ENCODE measurements at regions not wholly inside any gene's neighbourhood (a gene's known extent, or its start where the extent isn't known, plus 50 kb on each side); places are given as distances from the start of the nearest gene placed in this dataset.
A peak's percentile ranks its signal among the peaks of the same experiment; 100 is the strongest.
"Not testable (repeated sequence)": the region's sequence is repeated elsewhere in the genome, so short reads cannot be mapped to it uniquely, and the experiment has no call there.

DNA sequence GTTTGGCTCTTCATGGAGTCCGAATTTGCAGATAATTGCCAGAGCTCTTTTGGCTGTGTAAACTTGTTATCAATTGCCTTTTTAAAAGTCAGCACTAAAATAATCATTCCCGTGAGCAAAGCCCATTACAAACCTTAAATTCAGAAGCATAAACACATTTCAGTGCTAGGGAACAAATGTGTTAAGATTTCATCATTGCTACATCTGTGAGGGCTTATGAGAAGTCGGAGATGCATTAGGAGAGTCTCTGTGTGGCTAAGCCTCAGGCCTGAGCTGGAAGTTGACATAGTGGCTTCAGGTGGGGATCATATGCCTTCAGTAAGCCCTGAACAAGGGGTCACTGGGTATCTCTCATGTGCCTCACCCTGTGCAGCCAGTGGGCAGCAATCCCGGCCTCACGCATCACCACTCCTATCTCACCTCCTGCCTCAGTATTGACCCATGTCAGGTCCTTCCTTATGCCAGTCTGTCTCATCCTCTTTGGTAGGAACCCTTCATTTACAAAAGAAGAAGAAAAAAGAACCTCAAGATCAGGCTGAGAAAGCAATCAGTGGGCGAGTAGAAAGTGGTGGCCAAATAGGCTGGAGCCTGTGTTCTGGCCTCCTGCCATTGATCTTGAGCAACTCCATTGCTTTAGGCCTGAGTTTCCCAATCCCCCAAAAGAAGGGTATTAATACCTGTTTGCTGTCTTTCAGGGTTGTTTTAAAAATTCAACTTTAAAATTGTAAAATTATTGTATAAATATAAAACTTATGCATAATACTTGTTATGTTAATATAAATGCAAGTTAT lies 233.5 kb downstream of the IL20RB start:
- in situ Hi-C loops (cut with HindIII; ENCODE audit: low pct_unique_long_range_greater_than_20kb, low sequenced_read_pairs) = no loop called here
- no peak for DNase-seq (ENCODE audit: low read depth)

DNA sequence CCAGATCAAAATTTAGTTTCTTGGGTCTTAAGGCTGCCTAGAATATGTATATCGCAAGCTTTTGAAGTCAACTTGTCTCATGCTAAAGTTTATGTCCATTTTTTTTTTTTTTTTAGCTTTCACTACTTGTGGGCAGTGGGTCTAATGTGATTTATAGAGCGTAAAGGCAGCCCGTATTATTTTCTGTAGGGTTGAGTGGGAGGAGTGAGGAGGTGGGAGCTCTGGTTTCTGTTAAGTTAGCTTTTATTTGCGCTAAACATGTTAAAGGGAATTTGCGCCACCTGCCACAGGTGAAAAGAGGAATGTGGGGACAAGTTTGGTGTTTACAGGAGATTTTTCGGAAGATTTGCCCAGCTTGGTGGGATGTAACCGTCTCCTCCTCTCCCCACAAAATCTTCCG lies 234.2 kb downstream of the IL20RB start:
- in situ Hi-C loops (cut with HindIII; ENCODE audit: low pct_unique_long_range_greater_than_20kb, low sequenced_read_pairs) = no loop called here
- DNase-seq (ENCODE audit: low read depth) = no peak

DNA sequence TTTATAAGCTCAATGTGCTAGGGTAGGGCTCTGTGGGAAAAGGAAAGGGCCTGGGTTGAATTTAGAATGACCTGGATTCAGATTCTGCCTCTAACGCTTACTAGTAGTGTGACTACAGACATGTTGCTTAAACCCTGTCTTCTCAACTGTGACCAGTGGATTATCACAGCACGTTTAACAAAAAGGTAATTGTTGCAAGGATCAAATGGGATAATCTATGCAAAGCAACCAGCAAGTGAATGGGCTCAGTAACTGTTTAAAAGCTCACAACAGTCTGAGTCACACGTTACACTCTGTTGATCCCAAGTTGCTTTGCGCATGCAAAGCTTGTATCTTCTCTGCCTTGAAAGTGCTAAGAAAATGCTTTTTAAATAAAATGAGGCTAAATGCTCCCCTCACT lies 236.5 kb downstream of the IL20RB start:
- in situ Hi-C loops (cut with HindIII; ENCODE audit: low pct_unique_long_range_greater_than_20kb, low sequenced_read_pairs) = no loop called here
- peak; percentile 46 for DNase-seq (ENCODE audit: low read depth)

DNA sequence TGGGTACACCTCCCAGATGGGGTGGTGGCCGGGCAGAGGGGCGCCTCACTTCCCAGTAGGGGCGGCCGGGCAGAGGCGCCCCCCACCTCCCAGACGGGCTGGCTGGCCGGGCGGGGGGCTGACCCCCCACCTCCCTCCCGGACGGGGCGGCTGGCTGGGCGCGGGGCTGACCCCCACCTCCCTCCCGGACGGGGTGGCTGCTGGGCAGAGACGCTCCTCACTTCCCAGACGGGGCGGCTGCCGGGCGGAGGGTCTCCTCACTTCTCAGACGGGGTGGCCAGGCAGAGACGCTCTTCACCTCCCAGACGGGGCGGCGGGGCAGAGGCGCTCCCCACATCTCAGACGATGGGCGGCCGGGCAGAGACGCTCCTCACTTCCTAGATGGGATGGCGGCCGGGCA lies 240.6 kb downstream of the IL20RB start:
- DNase-seq (ENCODE audit: low read depth); in situ Hi-C loops (cut with HindIII; ENCODE audit: low pct_unique_long_range_greater_than_20kb, low sequenced_read_pairs): not testable (repeated sequence)

DNA sequence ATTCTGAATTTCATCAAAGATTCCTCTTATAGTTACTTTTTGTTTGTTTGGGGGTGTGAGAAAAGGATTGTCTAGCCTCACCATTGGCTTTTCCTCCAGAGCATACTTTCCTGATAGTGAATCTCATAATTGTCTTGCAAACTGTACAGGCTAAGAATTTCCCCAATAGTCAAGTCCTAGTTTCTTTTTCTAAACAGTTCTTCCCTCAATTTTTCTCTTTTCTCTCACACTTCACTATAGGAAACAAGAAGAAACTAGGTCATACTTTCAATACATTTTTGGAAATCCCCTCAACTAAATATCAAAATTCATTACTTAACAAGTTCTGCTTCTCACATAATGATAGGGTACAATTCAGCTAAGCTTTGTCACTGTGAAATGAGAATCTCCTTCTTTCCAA lies 241.9 kb downstream of the IL20RB start:
- in situ Hi-C loops (cut with HindIII; ENCODE audit: low pct_unique_long_range_greater_than_20kb, low sequenced_read_pairs) = no loop called here
- no peak for DNase-seq (ENCODE audit: low read depth)

DNA sequence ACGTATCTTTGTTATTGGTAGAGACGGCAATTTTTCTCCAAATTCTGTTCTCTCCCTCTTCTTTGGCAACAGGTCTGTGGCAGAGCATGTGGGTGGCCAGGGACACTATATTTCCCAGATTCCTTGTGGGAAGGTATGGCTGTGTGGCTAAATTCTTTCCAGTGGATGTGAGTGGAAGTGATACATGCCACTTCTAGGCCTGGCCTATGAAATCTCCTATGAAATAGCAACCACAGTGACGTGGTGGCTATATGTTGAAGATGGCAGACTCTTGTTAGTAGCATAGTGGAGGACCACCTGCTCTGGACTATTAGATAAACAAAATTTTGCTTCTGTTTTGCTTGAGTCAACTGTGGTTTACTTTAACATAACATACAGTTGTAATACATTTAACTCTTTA lies 243.3 kb downstream of the IL20RB start:
- in situ Hi-C loops (cut with HindIII; ENCODE audit: low pct_unique_long_range_greater_than_20kb, low sequenced_read_pairs) = no loop called here
- no peak for DNase-seq (ENCODE audit: low read depth)

DNA sequence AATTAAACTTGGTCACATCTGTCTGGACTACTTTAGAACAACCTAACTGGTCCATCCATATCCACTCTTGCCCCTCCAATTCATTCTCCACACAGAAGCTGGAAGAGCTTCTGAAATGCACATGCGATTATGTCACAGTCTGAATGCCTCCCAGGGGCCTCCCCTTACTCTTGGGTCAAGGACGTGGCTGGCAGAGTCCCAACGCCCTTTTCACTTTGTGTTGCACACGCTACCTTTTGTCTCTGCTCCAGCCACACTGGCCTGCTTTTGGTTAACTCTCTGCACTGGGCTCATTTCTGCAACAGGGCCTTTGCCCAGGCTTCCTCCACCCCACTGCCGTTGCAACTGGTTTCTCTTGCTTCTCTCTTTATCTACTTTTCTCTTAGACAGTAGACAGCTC lies 245.2 kb downstream of the IL20RB start:
- in situ Hi-C loops (cut with HindIII; ENCODE audit: low pct_unique_long_range_greater_than_20kb, low sequenced_read_pairs) = no loop called here
- no peak for DNase-seq (ENCODE audit: low read depth)

DNA sequence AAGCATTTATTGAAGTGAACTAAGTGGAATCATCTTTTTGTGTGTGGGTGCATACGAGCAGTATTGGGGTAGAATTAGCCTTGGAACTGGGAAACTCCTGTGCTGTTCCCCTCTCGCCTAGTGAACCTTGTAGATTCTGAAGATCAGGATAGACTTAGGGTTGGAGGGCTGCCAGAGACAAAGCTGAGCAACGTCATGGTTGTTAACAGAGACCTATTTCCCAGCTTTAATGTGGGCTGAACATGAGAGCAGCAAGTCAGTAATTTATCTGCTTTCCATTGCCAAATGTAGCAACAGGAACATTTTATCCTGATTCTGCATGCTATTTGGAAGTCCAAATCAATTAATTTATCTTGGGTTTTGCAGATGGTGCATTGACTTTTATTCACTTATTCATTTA lies 246.6 kb downstream of the IL20RB start:
- DNase-seq (ENCODE audit: low read depth) = no peak
- in situ Hi-C loops (cut with HindIII; ENCODE audit: low pct_unique_long_range_greater_than_20kb, low sequenced_read_pairs) = no loop called here

DNA sequence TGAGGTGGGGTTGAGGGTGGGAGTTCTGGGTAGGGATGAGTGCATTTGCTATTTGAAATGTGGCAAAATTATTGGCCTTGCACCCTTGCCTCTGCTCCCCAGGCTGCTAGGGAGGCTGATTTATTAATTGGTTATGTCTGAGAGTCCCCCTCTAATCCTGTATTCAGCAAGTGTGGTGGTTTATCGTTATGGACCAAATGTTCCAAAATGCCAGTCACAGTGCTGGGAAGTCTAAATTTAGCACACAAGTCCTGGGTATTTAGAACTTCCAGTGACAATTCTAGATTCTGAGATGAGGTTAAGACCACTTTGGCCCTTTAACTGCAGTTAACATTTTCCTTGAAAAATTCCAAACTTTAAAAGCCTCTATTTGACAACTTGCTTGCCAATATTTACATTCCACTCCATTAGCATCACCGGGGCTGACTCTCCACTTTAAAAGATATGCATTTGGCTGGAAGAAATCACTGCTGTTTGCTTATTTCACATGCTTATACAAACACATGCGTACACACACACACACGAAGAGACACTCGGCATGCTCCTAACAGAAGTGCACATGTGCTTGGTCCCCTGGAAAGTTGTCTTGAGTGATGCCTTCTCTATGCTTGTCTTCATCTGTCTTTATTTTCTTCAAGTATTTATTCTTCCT lies 247.7 kb downstream of the IL20RB start:
- DNase-seq (ENCODE audit: low read depth) = no peak
- in situ Hi-C loops (cut with HindIII; ENCODE audit: low pct_unique_long_range_greater_than_20kb, low sequenced_read_pairs) = no loop called here

DNA sequence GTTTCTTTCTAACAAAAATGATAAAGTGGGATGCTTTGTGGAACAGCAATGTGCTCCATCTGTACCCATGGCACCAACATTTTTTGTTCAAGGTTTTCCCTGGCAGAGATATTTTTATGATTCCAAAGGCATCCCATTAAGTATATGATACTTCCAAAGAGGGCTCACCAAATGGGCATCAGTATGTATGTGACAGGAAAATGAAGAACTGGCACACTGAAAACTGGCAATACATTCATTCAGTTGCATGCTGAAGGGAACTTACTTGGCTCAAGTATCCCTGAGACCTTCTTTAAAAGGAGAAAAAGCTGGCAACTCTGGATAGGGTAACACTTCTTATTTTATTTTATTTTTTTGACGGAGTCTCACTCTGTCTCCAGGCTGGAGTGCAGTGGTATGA lies 249.8 kb downstream of the IL20RB start:
- no peak for DNase-seq (ENCODE audit: low read depth)
- in situ Hi-C loops (cut with HindIII; ENCODE audit: low pct_unique_long_range_greater_than_20kb, low sequenced_read_pairs) = no loop called here

DNA sequence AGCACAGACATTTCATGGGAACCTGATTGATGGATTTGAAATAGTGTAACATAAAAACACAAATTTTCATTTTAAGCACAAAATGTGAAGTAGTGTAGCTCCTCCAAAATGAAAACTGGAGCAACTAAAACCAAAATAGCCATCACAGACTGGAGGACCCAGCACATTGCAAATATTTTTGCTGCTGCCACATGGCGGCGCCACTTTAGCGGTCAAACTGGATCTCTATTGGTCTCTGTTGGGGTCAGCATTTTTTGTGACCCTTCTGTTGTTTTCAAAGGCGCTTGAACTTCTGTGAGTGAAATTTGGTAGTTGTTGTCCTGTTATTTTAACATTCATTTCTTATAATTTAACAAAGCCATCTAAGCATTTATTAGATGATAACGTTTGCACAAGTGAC lies 259.9 kb downstream of the IL20RB start:
- DNase-seq (ENCODE audit: low read depth) = no peak
- in situ Hi-C loops (cut with HindIII; ENCODE audit: low pct_unique_long_range_greater_than_20kb, low sequenced_read_pairs) = no loop called here

DNA sequence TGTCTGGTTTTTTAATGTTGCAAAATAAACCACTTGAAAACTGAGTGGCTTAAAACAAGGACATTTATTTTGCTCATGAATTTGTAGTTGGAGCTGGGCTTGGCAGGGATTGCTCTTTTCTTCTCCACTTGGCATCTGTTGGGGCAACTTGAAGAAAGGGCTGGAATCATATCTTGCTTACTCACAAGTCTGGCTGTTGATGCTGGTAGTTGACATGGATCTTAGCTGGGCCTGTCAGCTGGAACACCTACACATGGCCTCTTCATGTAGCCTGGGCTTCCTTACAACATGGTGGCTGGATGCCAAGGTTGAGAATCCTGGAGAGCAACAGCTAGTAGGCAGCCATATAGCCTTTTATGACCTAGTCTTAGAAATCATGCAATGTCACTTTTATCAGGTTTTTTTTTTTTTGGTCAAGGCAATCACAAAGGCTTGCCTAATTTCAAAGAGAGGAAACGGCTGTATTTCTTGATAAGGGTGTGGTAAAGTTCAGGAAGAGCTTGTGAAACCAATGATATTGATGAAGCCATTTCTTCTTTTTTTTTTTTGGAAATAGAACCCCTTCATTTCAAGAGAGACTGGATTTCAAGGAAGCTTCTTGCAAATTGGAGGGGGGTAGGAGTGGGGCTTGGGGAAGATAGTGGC lies 262.1 kb downstream of the IL20RB start:
- no peak for DNase-seq (ENCODE audit: low read depth)
- in situ Hi-C loops (cut with HindIII; ENCODE audit: low pct_unique_long_range_greater_than_20kb, low sequenced_read_pairs) = no loop called here

DNA sequence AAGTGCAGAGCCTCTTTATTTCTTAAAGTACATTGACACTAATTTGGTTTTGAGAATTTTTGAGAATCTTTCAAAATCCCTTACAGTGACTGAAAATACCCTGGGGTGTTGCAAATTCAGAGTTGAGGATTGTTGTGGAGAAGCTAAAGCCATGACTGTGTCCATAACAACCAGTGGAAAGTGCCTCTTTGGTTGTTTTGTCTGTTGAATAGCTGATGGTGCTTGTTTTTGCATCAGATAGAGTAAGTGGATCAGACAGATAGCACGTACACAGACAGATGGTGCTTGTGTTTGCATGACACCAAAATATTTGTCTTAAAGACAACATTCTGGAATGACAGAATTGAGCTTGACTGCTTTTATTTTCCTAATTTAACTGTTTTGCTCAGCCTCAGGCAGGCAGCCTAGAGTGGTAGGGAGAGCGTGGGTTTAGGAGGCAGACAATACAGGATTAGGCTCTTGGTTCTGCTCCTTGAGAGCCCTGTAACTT lies 265.0 kb downstream of the IL20RB start:
- in situ Hi-C loops (cut with HindIII; ENCODE audit: low pct_unique_long_range_greater_than_20kb, low sequenced_read_pairs) = no loop called here
- no peak for DNase-seq (ENCODE audit: low read depth)

DNA sequence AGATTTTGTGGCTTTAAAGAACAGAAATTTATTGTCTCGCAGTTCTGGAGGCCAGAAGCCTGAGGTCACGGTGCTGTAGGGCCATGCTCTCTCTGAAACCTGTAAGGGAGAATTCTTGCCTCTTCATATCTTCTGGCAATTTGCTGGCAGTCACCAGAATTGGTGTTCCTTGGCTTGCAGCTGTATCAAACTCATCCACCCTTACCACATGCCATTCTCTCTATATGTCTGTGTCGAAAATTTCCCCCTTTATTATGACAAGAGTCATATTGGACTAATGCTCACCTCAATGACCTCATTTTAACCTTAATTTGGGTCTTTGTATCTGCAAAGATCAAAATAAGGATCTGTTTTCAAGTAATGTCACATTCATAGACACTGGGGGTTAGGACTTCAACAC lies 266.7 kb downstream of the IL20RB start:
- in situ Hi-C loops (cut with HindIII; ENCODE audit: low pct_unique_long_range_greater_than_20kb, low sequenced_read_pairs) = no loop called here

DNA sequence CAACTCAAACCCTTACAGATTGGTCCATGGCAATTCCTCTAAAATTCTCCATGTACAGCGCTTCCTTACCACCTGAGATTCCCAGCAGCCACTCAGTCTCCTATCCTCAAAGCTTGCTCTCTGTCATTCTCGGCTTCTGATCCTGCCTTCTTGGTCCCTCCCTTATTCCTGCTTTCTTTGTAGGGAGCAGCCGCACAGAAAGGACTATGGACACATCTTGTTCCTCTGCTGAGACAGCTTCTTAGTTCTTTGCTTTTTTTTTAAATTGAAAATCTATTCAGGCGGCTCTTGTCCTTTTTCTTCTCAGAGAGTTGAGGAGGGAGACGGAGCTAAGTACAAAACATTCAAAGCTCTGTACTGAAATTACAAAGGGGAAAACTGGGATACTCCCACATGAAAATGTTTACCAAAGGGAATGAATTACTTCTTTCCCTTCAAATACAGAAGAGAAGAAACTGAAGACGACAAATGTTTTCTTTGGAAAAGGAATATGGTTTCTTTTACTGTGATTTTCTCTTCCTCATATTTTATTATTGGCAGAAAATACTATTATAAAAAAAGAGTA lies 285.1 kb downstream of the IL20RB start:
- in situ Hi-C loops (cut with HindIII; ENCODE audit: low pct_unique_long_range_greater_than_20kb, low sequenced_read_pairs) = no loop called here
- DNase-seq (ENCODE audit: low read depth) = no peak

More for the DNA sequence above, 266.7 kb downstream of the IL20RB start:
- DNase-seq (ENCODE audit: low read depth) = no peak

DNA sequence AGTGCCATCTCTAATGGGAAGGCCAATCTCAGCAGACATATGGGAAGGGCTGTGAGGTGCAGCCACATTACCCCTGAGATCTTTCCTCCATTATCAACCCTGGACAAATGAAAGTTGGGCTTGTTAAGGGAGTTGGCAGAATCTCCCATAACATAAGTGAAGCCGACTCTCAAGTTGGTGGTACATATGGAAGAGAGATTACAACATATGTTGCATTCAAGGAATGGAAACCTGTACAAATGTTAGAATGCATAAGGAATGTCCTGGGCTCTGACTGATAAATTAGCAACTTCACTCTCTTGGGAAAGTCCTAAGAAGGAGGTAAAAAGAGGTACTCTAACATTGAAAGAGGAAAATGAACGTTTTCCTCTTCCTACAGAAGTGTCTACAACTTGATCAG lies 288.7 kb downstream of the IL20RB start:
- DNase-seq (ENCODE audit: low read depth) = no peak
- in situ Hi-C loops (cut with HindIII; ENCODE audit: low pct_unique_long_range_greater_than_20kb, low sequenced_read_pairs) = no loop called here

DNA sequence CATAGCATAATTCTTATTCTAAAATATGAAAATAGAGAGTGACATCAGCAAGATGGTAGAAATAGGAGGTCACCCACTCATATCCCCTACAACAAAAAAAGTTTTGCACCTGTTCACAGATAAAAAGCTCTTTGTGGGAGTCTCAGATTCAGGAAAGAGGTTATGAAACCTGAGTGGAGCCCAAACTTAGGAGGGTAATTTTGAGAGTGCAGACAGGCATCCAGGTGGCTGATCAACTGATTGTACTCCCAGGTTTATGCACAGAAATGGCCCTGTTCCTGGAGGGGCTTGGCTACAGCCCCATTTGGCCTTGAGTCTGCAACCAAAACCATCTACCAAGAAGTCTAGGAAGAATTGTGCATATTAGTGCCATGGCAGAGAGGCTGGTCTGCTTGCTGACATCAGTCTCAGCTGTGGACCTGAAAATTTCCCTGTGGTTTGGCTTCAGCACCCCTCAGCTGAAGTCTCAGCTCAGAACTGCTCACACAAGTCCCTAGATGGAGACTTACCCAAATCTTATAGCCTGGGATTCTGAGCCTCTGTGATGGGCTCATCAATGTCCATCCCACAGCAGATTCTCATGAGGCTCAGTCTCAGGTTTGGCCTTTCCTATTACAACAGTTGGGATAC lies 291.6 kb downstream of the IL20RB start:
- no peak for DNase-seq (ENCODE audit: low read depth)
- in situ Hi-C loops (cut with HindIII; ENCODE audit: low pct_unique_long_range_greater_than_20kb, low sequenced_read_pairs) = no loop called here

DNA sequence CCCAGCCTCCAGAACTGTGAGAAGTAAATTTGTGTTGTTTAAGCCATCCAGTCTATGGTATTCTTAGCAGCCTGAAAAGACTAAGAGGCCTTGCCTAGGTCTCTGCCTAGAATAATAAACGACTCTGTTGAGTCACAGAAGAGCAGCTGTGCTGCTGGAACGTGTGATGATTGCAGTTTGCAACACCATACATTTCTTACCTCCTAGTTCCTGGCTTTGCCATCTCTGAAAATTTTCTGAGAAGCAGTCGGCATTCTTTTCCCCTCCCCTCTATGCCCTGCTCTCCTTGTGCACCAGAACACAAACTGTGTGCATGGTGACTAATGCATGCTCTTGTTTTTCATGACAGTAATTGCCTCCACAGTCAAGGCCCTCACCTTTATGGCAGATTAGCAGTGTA lies 301.3 kb downstream of the IL20RB start:
- no peak for DNase-seq (ENCODE audit: low read depth)
- in situ Hi-C loops (cut with HindIII; ENCODE audit: low pct_unique_long_range_greater_than_20kb, low sequenced_read_pairs) = no loop called here

DNA sequence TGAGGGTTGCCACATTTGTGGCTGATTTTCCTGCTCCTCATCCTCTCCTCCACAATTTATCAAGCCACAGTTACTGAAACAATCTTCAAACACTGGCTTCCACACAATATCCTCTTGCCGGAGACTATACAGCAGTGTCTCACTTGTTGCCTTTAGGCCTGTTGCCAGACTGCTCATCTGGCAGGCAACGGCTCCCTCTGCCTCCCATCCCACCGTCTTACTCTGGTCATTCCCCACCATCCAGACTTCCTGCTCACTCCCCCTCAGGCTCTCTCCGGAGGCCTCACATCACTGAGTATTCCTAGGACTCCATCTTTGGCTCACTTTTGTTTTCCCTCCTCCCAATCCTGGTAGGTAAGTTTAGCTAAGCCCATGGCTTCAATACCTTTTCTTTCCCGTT lies 301.9 kb downstream of the IL20RB start:
- in situ Hi-C loops (cut with HindIII; ENCODE audit: low pct_unique_long_range_greater_than_20kb, low sequenced_read_pairs) = no loop called here
- no peak for DNase-seq (ENCODE audit: low read depth)

Measured in Caki2 (cell line).